Activated gamma-delta T cell treated with Interleukin-2 at 50 U/mL for 16 hours (primary cell): ENCODE measurements at regions not wholly inside any gene's neighbourhood (a gene's known extent, or its start where the extent isn't known, plus 50 kb on each side); places are given as distances from the start of the nearest gene placed in this dataset.
"Not testable (repeated sequence)": the region's sequence is repeated elsewhere in the genome, so short reads cannot be mapped to it uniquely, and the experiment has no call there.

Experiments
- DNase-seq: peaks from one replicate; pipeline ENCODE4 v3.0.0-alpha.2; 2020

GRCh38 chr7:112540839-112541577 lies 60.2 kb downstream of the LSMEM1 start:
- no peak for DNase-seq

GRCh38 chr7:112546723-112547513 lies 66.1 kb downstream of the LSMEM1 start:
- no peak for DNase-seq

- no peak for DNase-seq
Measured at GRCh38 chr7:112547916-112548315, 67.1 kb downstream of the LSMEM1 start.

DNA sequence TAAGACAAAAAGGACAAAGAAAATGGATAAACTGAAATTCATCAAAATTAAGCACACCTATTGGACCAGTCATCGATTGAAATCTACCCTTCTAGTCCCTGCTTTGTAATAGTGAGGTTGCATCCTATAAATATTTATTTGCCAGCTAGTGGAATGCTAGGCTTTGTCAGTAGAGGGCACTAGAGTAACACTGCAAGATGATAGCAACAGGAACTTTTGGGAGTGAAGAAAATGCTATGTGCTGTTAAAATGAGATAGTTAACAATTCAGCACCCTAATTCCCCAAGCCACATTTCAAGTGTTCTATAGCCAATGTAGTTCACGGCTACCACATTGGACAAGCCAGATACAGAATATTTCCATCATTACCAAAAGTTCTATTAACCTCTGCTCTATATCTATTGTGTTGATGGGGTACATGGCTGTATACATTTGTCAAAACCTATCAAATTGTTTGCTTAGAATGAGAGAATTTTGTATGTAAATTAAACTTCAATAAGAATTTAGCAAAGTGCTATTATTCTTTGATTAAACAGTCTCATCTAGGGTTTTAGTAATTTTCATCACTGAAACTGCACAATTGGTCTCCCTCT lies 69.8 kb downstream of the LSMEM1 start:
- peak; percentile 13 for DNase-seq

- DNase-seq, result not testable (repeated sequence)
Measured at GRCh38 chr7:112551521-112551920, 70.7 kb downstream of the LSMEM1 start.

DNA sequence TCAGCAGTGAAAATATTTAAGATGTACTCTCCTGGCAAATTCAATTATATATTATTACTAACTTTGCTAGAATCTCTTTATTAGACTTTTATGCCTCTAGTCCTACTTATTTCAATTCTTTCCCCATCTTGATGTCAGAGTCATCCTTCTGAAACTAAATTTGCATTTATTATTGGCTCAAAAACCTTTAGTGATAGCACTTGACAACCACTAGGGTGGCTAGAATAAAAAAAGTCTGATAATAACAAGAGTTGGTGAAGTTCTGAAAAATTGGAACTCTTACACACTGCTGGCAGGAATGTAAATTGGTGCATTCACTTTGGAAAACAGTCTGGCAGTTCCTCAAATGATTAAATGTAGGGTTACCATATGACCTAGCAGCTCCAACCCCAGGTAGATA lies 73.8 kb downstream of the LSMEM1 start:
- no peak for DNase-seq

DNA sequence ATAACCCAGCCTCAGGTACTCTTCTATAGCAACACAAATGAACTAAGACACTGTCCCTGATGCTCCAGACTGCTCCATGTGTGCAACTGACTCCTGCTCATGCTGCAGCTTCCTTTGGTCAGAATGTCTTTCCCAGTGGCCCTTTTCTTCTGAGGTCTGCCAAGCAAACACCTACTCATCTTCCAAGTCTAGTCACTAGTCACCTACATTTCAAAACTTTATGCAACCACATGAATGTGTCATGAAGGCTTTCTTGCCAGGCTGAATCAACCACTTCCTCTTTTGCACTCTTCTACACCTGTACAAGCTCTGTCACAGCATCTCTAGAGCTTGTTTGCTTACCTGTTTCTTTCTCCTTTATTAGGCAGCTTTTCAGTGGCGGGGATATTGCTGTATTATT lies 75.8 kb downstream of the LSMEM1 start:
- DNase-seq, result no peak

GRCh38 chr7:112566442-112567324 lies 85.9 kb downstream of the LSMEM1 start:
- no peak for DNase-seq

DNA sequence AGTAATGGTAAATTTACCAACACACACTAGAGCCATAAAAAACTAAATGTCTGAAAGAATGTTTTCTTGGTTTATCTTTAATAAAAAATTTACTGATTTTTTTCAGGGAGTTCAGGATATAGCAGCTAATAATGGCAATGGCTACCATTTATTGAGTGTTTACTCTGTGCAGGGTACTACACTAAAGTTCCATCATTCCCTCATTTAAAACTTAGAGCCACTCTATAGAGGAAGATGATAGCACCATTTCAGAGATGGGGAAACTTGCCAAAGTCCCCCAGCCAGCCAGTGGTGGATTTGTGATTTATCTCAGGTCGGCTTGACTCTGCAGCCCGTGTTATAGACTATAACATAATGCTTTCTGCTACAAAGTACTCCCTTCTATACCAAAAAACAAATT lies 86.6 kb downstream of the LSMEM1 start:
- DNase-seq, result no peak

GRCh38 chr7:112571852-112572607 lies 91.2 kb downstream of the LSMEM1 start:
- no peak for DNase-seq

GRCh38 chr7:112572669-112573301 lies 92.0 kb downstream of the LSMEM1 start:
- DNase-seq, result no peak

GRCh38 chr7:112573302-112574039 lies 92.7 kb downstream of the LSMEM1 start:
- no peak for DNase-seq

DNA sequence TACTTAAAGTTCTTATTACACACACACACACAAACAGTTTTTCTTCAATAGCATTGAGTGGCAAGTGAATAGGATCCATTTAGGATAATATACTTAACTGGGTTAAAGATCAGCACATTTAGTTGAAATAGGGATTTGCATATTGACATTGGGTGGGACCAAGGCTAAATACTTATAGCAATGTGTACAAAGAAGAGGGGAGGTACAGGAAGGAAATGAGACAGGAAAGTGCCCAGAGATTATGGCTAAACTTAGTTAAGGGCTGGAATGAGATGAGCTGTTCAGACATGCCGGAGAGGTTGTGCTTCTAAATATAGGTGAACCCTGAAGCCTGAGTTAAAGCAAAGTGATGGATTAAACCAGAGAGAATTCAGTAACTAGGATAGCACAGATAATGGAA lies 95.1 kb downstream of the LSMEM1 start:
- DNase-seq, result no peak

GRCh38 chr7:112579388-112579787 lies 98.6 kb downstream of the LSMEM1 start:
- DNase-seq, result no peak

GRCh38 chr7:112580717-112581435 lies 100.1 kb downstream of the LSMEM1 start:
- no peak for DNase-seq

DNA sequence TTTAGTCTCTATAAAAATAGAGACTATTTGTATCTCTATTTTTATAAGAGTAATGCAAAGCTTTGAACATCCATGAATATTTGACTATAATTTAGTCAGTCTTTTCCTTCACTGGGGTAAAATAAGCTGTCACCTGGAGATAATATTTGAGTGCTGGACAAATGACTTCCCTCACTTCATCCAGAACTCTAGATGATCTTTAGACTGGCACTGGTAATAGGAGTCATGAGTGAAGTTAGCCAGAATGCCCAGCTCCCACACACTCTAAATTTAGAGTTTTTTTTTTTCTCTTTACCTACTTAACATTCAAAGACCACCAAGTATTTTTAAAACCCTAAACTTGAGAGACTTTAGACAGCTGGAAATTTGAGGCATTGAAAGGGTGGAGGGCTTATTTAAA lies 100.7 kb downstream of the LSMEM1 start:
- no peak for DNase-seq

GRCh38 chr7:112584290-112584689 lies 103.5 kb downstream of the LSMEM1 start:
- no peak for DNase-seq

GRCh38 chr7:112587504-112587903 lies 106.7 kb downstream of the LSMEM1 start:
- DNase-seq, result no peak

DNA sequence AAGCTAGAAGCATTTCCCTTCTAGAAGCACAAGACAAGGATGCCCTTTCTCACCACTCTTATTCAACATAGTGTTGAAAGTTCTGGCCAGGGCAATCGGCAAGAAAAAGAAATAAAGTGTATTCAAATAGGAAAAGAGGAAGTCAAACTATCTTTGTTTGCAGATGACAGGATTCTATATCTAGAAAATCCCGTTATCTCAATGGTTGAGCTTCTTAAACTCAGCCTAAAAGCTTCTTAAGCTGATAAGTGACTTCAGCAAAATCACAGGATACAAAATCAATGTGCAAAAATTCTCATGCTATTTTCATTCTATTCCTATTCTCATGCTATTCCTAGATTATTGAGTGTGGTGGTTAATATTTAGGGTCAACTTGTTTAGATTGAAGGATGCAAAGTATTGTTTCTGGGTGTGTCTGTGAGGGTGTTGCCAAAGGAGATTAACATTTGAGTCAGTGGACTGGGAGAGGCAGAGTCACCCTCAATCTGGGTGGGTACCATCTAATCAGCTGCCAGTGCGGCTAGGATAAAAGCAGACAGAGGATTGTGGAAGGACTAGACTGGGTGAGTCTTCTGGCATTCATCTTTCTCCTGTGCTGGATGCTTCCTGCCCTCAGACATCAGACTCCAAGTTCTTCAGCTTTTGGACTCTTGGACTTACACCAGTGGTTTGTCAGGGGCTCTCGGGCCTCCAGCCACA lies 111.9 kb downstream of the LSMEM1 start:
- not testable (repeated sequence) for DNase-seq

DNA sequence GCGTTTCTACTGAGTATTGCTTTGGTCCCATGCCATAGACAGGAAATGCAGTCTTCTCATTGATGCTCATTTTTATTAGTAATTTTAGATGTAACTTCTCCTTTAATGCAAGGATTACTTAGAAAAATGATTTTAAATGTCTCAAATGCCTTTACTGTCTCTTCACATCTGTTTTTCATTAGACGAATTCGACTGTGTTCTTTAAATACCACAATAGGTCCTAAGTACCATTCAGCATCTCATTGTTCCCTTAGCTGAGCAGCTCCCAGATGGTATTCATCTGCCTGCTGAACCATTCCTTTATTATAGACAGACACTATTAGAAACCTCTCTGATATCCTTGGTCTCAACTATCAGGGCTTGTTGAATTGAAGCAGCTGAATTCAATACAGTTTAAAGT lies 113.6 kb downstream of the LSMEM1 start:
- DNase-seq, result no peak
